Astrocyte (in vitro differentiated cells and primary cell): ENCODE measurements at regions not wholly inside any gene's neighbourhood (a gene's known extent, or its start where the extent isn't known, plus 50 kb on each side); places are given as distances from the start of the nearest gene placed in this dataset.

Experiments used
- DNase-seq: peaks from one replicate; pipeline ENCODE4 v3.0.0-alpha.2; 2010; ENCODE audit warnings: low read depth
- FAIRE-seq: peaks from 2 replicates; lab custom pipeline; 2011; peaks lifted over from hg19 to GRCh38; lab: Jason Lieb, UNC
- H2AFZ ChIP-seq: 2 replicates; pipeline ENCODE4 v1.6.0; 2012; ENCODE audit warnings: low read depth, low read length, inconsistent platforms
- H3K27ac ChIP-seq: 2 replicates; pipeline ENCODE4 v1.5.1; 2011; ENCODE audit warnings: low read depth, low read length, inconsistent platforms
- H3K27me3 ChIP-seq: 2 replicates; pipeline ENCODE4 v1.6.0; 2011; ENCODE audit warnings: low read length, inconsistent platforms; ENCODE audit not compliant: insufficient read depth
- H3K36me3 ChIP-seq: 2 replicates; pipeline ENCODE4 v1.5.1; 2011; ENCODE audit warnings: low read length, inconsistent platforms; ENCODE audit not compliant: insufficient read depth
- H3K4me1 ChIP-seq: 2 replicates; pipeline ENCODE4 v1.5.1; 2011; ENCODE audit warnings: low read length, inconsistent platforms; ENCODE audit not compliant: insufficient read depth
- H3K4me2 ChIP-seq: 2 replicates; pipeline ENCODE4 v1.6.0; 2012; ENCODE audit warnings: low read length, inconsistent platforms
- H3K4me3 ChIP-seq: 2 replicates; pipeline ENCODE4 v1.5.1; 2011; ENCODE audit warnings: low read depth, mild to moderate bottlenecking, low read length, inconsistent platforms; ENCODE audit not compliant: insufficient read depth
- H3K79me2 ChIP-seq: 2 replicates; pipeline ENCODE4 v1.6.0; 2012; ENCODE audit warnings: mild to moderate bottlenecking, low read length, inconsistent platforms; ENCODE audit not compliant: insufficient read depth
- H3K9ac ChIP-seq: 2 replicates; pipeline ENCODE4 v1.6.0; 2012; ENCODE audit warnings: mild to moderate bottlenecking, low read length, inconsistent platforms
- H3K9me3 ChIP-seq: 2 replicates; pipeline ENCODE4 v1.5.1; 2012; ENCODE audit warnings: low read depth, mild to moderate bottlenecking, low read length, inconsistent platforms; ENCODE audit not compliant: insufficient read depth
- H4K20me1 ChIP-seq: 2 replicates; pipeline ENCODE4 v1.6.0; 2012; ENCODE audit warnings: low read length, inconsistent platforms; ENCODE audit not compliant: insufficient read depth
- H3K27ac Mint-ChIP-seq: one replicate; pipeline ENCODE4 v1.8.0; 2021; ENCODE audit warnings: mild to moderate bottlenecking, mixed read lengths; ENCODE audit not compliant: unreplicated experiment
- H3K27me3 Mint-ChIP-seq: one replicate; pipeline ENCODE4 v1.8.0; 2021; ENCODE audit warnings: low read depth, mixed read lengths; ENCODE audit not compliant: unreplicated experiment
- H3K36me3 Mint-ChIP-seq: one replicate; pipeline ENCODE4 v1.8.0; 2021; ENCODE audit warnings: low read depth, mixed read lengths; ENCODE audit not compliant: unreplicated experiment
- H3K4me1 Mint-ChIP-seq: one replicate; pipeline ENCODE4 v1.8.0; 2021; ENCODE audit warnings: low read depth, mixed read lengths; ENCODE audit not compliant: unreplicated experiment
- H3K4me3 Mint-ChIP-seq: one replicate; pipeline ENCODE4 v1.8.0; 2021; ENCODE audit warnings: mild to moderate bottlenecking, moderate library complexity, mixed read lengths; ENCODE audit not compliant: unreplicated experiment
- H3K9me3 Mint-ChIP-seq: one replicate; pipeline ENCODE4 v1.8.0; 2021; ENCODE audit warnings: mild to moderate bottlenecking, mixed read lengths; ENCODE audit not compliant: unreplicated experiment
- CTCF ChIP-seq: IDR thresholded peaks from 2 replicates; pipeline ENCODE4 v1.5.1; 2011; ENCODE audit warnings: low read depth, mild to moderate bottlenecking, inconsistent platforms, low read length, moderate library complexity; ENCODE audit not compliant: insufficient read depth
- EZH2 ChIP-seq: IDR thresholded peaks from 2 replicates; pipeline ENCODE4 v1.6.1; 2012; ENCODE audit warnings: mild to moderate bottlenecking, low read length, inconsistent platforms; ENCODE audit not compliant: insufficient read depth

GRCh38 chr17:15006421-15007128 lies 258.6 kb downstream of the PMP22 start:
- Histone ChIP-seq H3K9ac (no peak overlapping the region), H3K79me2 (no peaks in the 10 kb centered on the region), H2AFZ (no peak overlapping the region), H3K9me3 (no peaks in the 10 kb centered on the region), H3K4me1 (no peaks in the 10 kb centered on the region), H3K36me3 (no peaks in the 10 kb centered on the region), H3K27ac (no peak overlapping the region), H3K27me3 (no peaks in the 10 kb centered on the region), H3K4me2 (no peak overlapping the region), H3K4me3 (no peak overlapping the region), H4K20me1 (no peaks in the 10 kb centered on the region)
- Mint-ChIP-seq H3K4me1 (no peaks in the 10 kb centered on the region), H3K9me3 (no peaks in the 10 kb centered on the region), H3K27me3 (peaks cover 3% of the 10 kb centered on the region), H3K27ac (no peak overlapping the region), H3K4me3 (no peak overlapping the region), H3K36me3 (no peaks in the 10 kb centered on the region)
- FAIRE-seq: no peak
- TF ChIP-seq EZH2: no peak
- TF ChIP-seq CTCF: no peak
- no peak for DNase-seq

GRCh38 chr17:15000661-15001060 lies 264.5 kb downstream of the PMP22 start:
- no peaks in the 10 kb centered on the region for H3K9me3 Mint-ChIP-seq
- H3K4me2 ChIP-seq: no peak overlapping the region
- H3K9me3 ChIP-seq: no peaks in the 10 kb centered on the region
- no peak overlapping the region for H3K9ac ChIP-seq
- H3K4me1 ChIP-seq: no peaks in the 10 kb centered on the region
- TF ChIP-seq EZH2: no peak
- TF ChIP-seq CTCF: no peak
- no peak overlapping the region for H3K4me3 Mint-ChIP-seq
- H3K27me3 ChIP-seq: no peaks in the 10 kb centered on the region
- DNase-seq (no peak), FAIRE-seq (no peak)
- no peaks in the 10 kb centered on the region for H3K36me3 ChIP-seq
- H2AFZ ChIP-seq: no peak overlapping the region
- no peaks in the 10 kb centered on the region for H3K27me3 Mint-ChIP-seq
- H3K4me1 Mint-ChIP-seq: no peaks in the 10 kb centered on the region
- no peak overlapping the region for H3K27ac ChIP-seq
- no peaks in the 10 kb centered on the region for H3K79me2 ChIP-seq
- H3K27ac Mint-ChIP-seq: no peak overlapping the region
- H4K20me1 ChIP-seq: no peaks in the 10 kb centered on the region
- no peaks in the 10 kb centered on the region for H3K36me3 Mint-ChIP-seq
- H3K4me3 ChIP-seq: no peak overlapping the region

GRCh38 chr17:14997290-14997689 lies 267.8 kb downstream of the PMP22 start:
- Mint-ChIP-seq H3K27me3 (peaks cover 4% of the 10 kb centered on the region), H3K36me3 (no peaks in the 10 kb centered on the region), H3K27ac (no peak overlapping the region), H3K4me3 (no peak overlapping the region), H3K9me3 (no peaks in the 10 kb centered on the region), H3K4me1 (no peaks in the 10 kb centered on the region)
- Histone ChIP-seq H4K20me1 (no peaks in the 10 kb centered on the region), H3K4me3 (no peak overlapping the region), H3K27ac (no peak overlapping the region), H3K36me3 (no peaks in the 10 kb centered on the region), H2AFZ (no peak overlapping the region), H3K9ac (no peak overlapping the region), H3K79me2 (no peaks in the 10 kb centered on the region), H3K4me2 (no peak overlapping the region), H3K4me1 (no peaks in the 10 kb centered on the region), H3K27me3 (no peaks in the 10 kb centered on the region), H3K9me3 (no peaks in the 10 kb centered on the region)
- no peak for FAIRE-seq
- DNase-seq: no peak
- TF ChIP-seq CTCF: no peak
